Astrocyte (in vitro differentiated cells and primary cell): ENCODE measurements at regions not wholly inside any gene's neighbourhood (a gene's known extent, or its start where the extent isn't known, plus 50 kb on each side); places are given as distances from the start of the nearest gene placed in this dataset.

Source experiments
- DNase-seq: peaks from one replicate; pipeline ENCODE4 v3.0.0-alpha.2; 2010; ENCODE audit warnings: low read depth
- FAIRE-seq: peaks from 2 replicates; lab custom pipeline; 2011; peaks lifted over from hg19 to GRCh38; lab: Jason Lieb, UNC
- H2AFZ ChIP-seq: 2 replicates; pipeline ENCODE4 v1.6.0; 2012; ENCODE audit warnings: low read depth, low read length, inconsistent platforms
- H3K27ac ChIP-seq: 2 replicates; pipeline ENCODE4 v1.5.1; 2011; ENCODE audit warnings: low read depth, low read length, inconsistent platforms
- H3K27me3 ChIP-seq: 2 replicates; pipeline ENCODE4 v1.6.0; 2011; ENCODE audit warnings: low read length, inconsistent platforms; ENCODE audit not compliant: insufficient read depth
- H3K36me3 ChIP-seq: 2 replicates; pipeline ENCODE4 v1.5.1; 2011; ENCODE audit warnings: low read length, inconsistent platforms; ENCODE audit not compliant: insufficient read depth
- H3K4me1 ChIP-seq: 2 replicates; pipeline ENCODE4 v1.5.1; 2011; ENCODE audit warnings: low read length, inconsistent platforms; ENCODE audit not compliant: insufficient read depth
- H3K4me2 ChIP-seq: 2 replicates; pipeline ENCODE4 v1.6.0; 2012; ENCODE audit warnings: low read length, inconsistent platforms
- H3K4me3 ChIP-seq: 2 replicates; pipeline ENCODE4 v1.5.1; 2011; ENCODE audit warnings: low read depth, mild to moderate bottlenecking, low read length, inconsistent platforms; ENCODE audit not compliant: insufficient read depth
- H3K79me2 ChIP-seq: 2 replicates; pipeline ENCODE4 v1.6.0; 2012; ENCODE audit warnings: mild to moderate bottlenecking, low read length, inconsistent platforms; ENCODE audit not compliant: insufficient read depth
- H3K9ac ChIP-seq: 2 replicates; pipeline ENCODE4 v1.6.0; 2012; ENCODE audit warnings: mild to moderate bottlenecking, low read length, inconsistent platforms
- H3K9me3 ChIP-seq: 2 replicates; pipeline ENCODE4 v1.5.1; 2012; ENCODE audit warnings: low read depth, mild to moderate bottlenecking, low read length, inconsistent platforms; ENCODE audit not compliant: insufficient read depth
- H4K20me1 ChIP-seq: 2 replicates; pipeline ENCODE4 v1.6.0; 2012; ENCODE audit warnings: low read length, inconsistent platforms; ENCODE audit not compliant: insufficient read depth
- H3K27ac Mint-ChIP-seq: one replicate; pipeline ENCODE4 v1.8.0; 2021; ENCODE audit warnings: mild to moderate bottlenecking, mixed read lengths; ENCODE audit not compliant: unreplicated experiment
- H3K27me3 Mint-ChIP-seq: one replicate; pipeline ENCODE4 v1.8.0; 2021; ENCODE audit warnings: low read depth, mixed read lengths; ENCODE audit not compliant: unreplicated experiment
- H3K36me3 Mint-ChIP-seq: one replicate; pipeline ENCODE4 v1.8.0; 2021; ENCODE audit warnings: low read depth, mixed read lengths; ENCODE audit not compliant: unreplicated experiment
- H3K4me1 Mint-ChIP-seq: one replicate; pipeline ENCODE4 v1.8.0; 2021; ENCODE audit warnings: low read depth, mixed read lengths; ENCODE audit not compliant: unreplicated experiment
- H3K4me3 Mint-ChIP-seq: one replicate; pipeline ENCODE4 v1.8.0; 2021; ENCODE audit warnings: mild to moderate bottlenecking, moderate library complexity, mixed read lengths; ENCODE audit not compliant: unreplicated experiment
- H3K9me3 Mint-ChIP-seq: one replicate; pipeline ENCODE4 v1.8.0; 2021; ENCODE audit warnings: mild to moderate bottlenecking, mixed read lengths; ENCODE audit not compliant: unreplicated experiment
- CTCF ChIP-seq: IDR thresholded peaks from 2 replicates; pipeline ENCODE4 v1.5.1; 2011; ENCODE audit warnings: low read depth, mild to moderate bottlenecking, inconsistent platforms, low read length, moderate library complexity; ENCODE audit not compliant: insufficient read depth
- EZH2 ChIP-seq: IDR thresholded peaks from 2 replicates; pipeline ENCODE4 v1.6.1; 2012; ENCODE audit warnings: mild to moderate bottlenecking, low read length, inconsistent platforms; ENCODE audit not compliant: insufficient read depth

- Histone ChIP-seq H3K79me2 (no peaks in the 10 kb centered on the region), H2AFZ (no peak overlapping the region), H4K20me1 (no peaks in the 10 kb centered on the region), H3K4me1 (no peaks in the 10 kb centered on the region), H3K27ac (no peak overlapping the region), H3K4me2 (no peak overlapping the region), H3K27me3 (no peaks in the 10 kb centered on the region), H3K36me3 (no peaks in the 10 kb centered on the region), H3K9me3 (no peaks in the 10 kb centered on the region), H3K9ac (no peak overlapping the region), H3K4me3 (no peak overlapping the region)
- DNase-seq, result no peak
- no peak for FAIRE-seq
- H3K27ac Mint-ChIP-seq, result no peak overlapping the region
- no peaks in the 10 kb centered on the region for H3K27me3 Mint-ChIP-seq
- no peaks in the 10 kb centered on the region for H3K36me3 Mint-ChIP-seq
- H3K4me1 Mint-ChIP-seq, result peaks cover 14% of the 10 kb centered on the region
- TF ChIP-seq CTCF, result no peak
- no peak for TF ChIP-seq EZH2
- H3K9me3 Mint-ChIP-seq, result no peaks in the 10 kb centered on the region
- no peak overlapping the region for H3K4me3 Mint-ChIP-seq
These were observed 139.2 kb upstream of the TTC29 start for GRCh38 chr4:147084861-147085260.

- H2AFZ ChIP-seq, result no peak overlapping the region
- H3K9me3 ChIP-seq, result no peaks in the 10 kb centered on the region
- no peaks in the 10 kb centered on the region for H3K9me3 Mint-ChIP-seq
- no peaks in the 10 kb centered on the region for H3K27me3 ChIP-seq
- H3K27ac Mint-ChIP-seq, result no peak overlapping the region
- H3K27ac ChIP-seq, result no peak overlapping the region
- H4K20me1 ChIP-seq, result no peaks in the 10 kb centered on the region
- no peak overlapping the region for H3K4me2 ChIP-seq
- H3K4me1 Mint-ChIP-seq, result peaks cover 14% of the 10 kb centered on the region
- TF ChIP-seq EZH2 (no peak), CTCF (no peak)
- H3K36me3 Mint-ChIP-seq, result no peaks in the 10 kb centered on the region
- H3K4me3 ChIP-seq, result no peak overlapping the region
- peaks cover 4% of the 10 kb centered on the region for H3K27me3 Mint-ChIP-seq
- H3K4me1 ChIP-seq, result no peaks in the 10 kb centered on the region
- FAIRE-seq (no peak), DNase-seq (no peak)
- no peaks in the 10 kb centered on the region for H3K36me3 ChIP-seq
- H3K4me3 Mint-ChIP-seq, result no peak overlapping the region
- H3K79me2 ChIP-seq, result no peaks in the 10 kb centered on the region
- no peak overlapping the region for H3K9ac ChIP-seq
These were observed 140.1 kb upstream of the TTC29 start for GRCh38 chr4:147085781-147086180.

GRCh38 chr4:147088146-147088545 is 142.5 kb upstream of the TTC29 start:
- H3K9me3 ChIP-seq, result no peaks in the 10 kb centered on the region
- peak overlapping the region; percentile 43 for H3K4me2 ChIP-seq
- H3K9me3 Mint-ChIP-seq, result no peaks in the 10 kb centered on the region
- no peak overlapping the region for H3K27ac Mint-ChIP-seq
- no peak for DNase-seq
- peaks cover 4% of the 10 kb centered on the region for H3K27me3 Mint-ChIP-seq
- no peaks in the 10 kb centered on the region for H3K4me1 ChIP-seq
- H3K9ac ChIP-seq, result no peak overlapping the region
- H3K4me3 ChIP-seq, result no peak overlapping the region
- no peak for FAIRE-seq
- no peaks in the 10 kb centered on the region for H4K20me1 ChIP-seq
- H3K27me3 ChIP-seq, result no peaks in the 10 kb centered on the region
- H3K36me3 ChIP-seq, result no peaks in the 10 kb centered on the region
- H3K27ac ChIP-seq, result no peak overlapping the region
- no peaks in the 10 kb centered on the region for H3K79me2 ChIP-seq
- no peak for TF ChIP-seq EZH2
- TF ChIP-seq CTCF, result no peak
- peaks cover 17% of the 10 kb centered on the region for H3K4me1 Mint-ChIP-seq
- H2AFZ ChIP-seq, result no peak overlapping the region
- H3K36me3 Mint-ChIP-seq, result no peaks in the 10 kb centered on the region
- no peak overlapping the region for H3K4me3 Mint-ChIP-seq
